Hepatocyte (in vitro differentiated cells): ENCODE measurements at regions not wholly inside any gene's neighbourhood (a gene's known extent, or its start where the extent isn't known, plus 50 kb on each side); places are given as distances from the start of the nearest gene placed in this dataset.

ENCODE experiments used
- DNase-seq: peaks from one replicate; pipeline ENCODE4 v3.0.0-alpha.2; 2016; ENCODE audit warnings: low spot score
- H2AFZ ChIP-seq: fragments of 200-600 bp; sonication (generic); 2 replicates; pipeline ENCODE4 v1.6.0; 2016; ENCODE audit warnings: antibody characterized with exemption, mild to moderate bottlenecking
- H3K27ac ChIP-seq: fragments of 200-600 bp; sonication (generic); 2 replicates; pipeline ENCODE4 v1.5.1; 2016; ENCODE audit warnings: mild to moderate bottlenecking
- H3K27me3 ChIP-seq: fragments of 200-600 bp; sonication (generic); 2 replicates; pipeline ENCODE4 v1.6.1; 2016
- H3K36me3 ChIP-seq: fragments of 200-600 bp; sonication (generic); replicated peaks from 2 replicates; pipeline ENCODE4 v1.5.1; 2016; ENCODE audit warnings: low read depth; ENCODE audit not compliant: insufficient read depth
- H3K4me1 ChIP-seq: fragments of 200-600 bp; sonication (generic); 2 replicates; pipeline ENCODE4 v1.5.1; 2016; ENCODE audit warnings: mild to moderate bottlenecking, moderate library complexity; ENCODE audit not compliant: insufficient read depth
- H3K4me2 ChIP-seq: fragments of 200-600 bp; sonication (generic); 2 replicates; pipeline ENCODE4 v1.6.0; 2016
- H3K4me3 ChIP-seq: fragments of 200-600 bp; sonication (generic); 2 replicates; pipeline ENCODE4 v1.5.1; 2016; ENCODE audit warnings: mild to moderate bottlenecking
- H3K79me2 ChIP-seq: fragments of 200-600 bp; sonication (generic); 2 replicates; pipeline ENCODE4 v1.6.0; 2017; ENCODE audit warnings: mild to moderate bottlenecking
- H3K9me2 ChIP-seq: fragments of 200-600 bp; sonication (generic); replicated peaks from 2 replicates; pipeline ENCODE4 v1.6.0; 2017; ENCODE audit warnings: mild to moderate bottlenecking; ENCODE audit not compliant: insufficient read depth
- H3K9me3 ChIP-seq: fragments of 200-600 bp; sonication (generic); 2 replicates; pipeline ENCODE4 v1.5.1; 2016; ENCODE audit warnings: low read depth, mild to moderate bottlenecking
- H4K20me1 ChIP-seq: fragments of 200-600 bp; sonication (generic); 2 replicates; pipeline ENCODE4 v1.6.0; 2016; ENCODE audit warnings: mild to moderate bottlenecking; ENCODE audit not compliant: insufficient read depth, poor library complexity, severe bottlenecking
- CTCF ChIP-seq: fragments of 200-600 bp; sonication (generic); IDR thresholded peaks from 2 replicates; pipeline ENCODE4 v1.5.1; 2016; ENCODE audit warnings: antibody characterized with exemption, mild to moderate bottlenecking; ENCODE audit not compliant: poor library complexity
- EZH2 ChIP-seq: fragments of 200-600 bp; sonication (generic); IDR thresholded peaks from 2 replicates; pipeline ENCODE4 v1.6.1; 2016; ENCODE audit warnings: antibody characterized with exemption, mild to moderate bottlenecking, borderline replicate concordance
- EZH2phosphoT487 ChIP-seq: fragments of 200-600 bp; sonication (generic); IDR thresholded peaks from one replicate; pipeline ENCODE4 v1.6.1; 2018; ENCODE audit warnings: antibody characterized with exemption, mild to moderate bottlenecking, low read depth, moderate library complexity; ENCODE audit not compliant: unreplicated experiment, severe bottlenecking
- WGBS: methylation state at CpG from one replicate; pipeline ENCODE4 v1.1.6; 2016; ENCODE audit warnings: low lambda C conversion rate; ENCODE audit errors: missing lambda C conversion rate; 5-methylcytosine and 5-hydroxymethylcytosine counted together

- no peak overlapping the region for H2AFZ ChIP-seq
- H3K27me3 ChIP-seq: no peaks in the 10 kb centered on the region
- no peaks in the 10 kb centered on the region for H3K9me2 ChIP-seq
- H4K20me1 ChIP-seq: no peaks in the 10 kb centered on the region
- H3K27ac ChIP-seq: no peak overlapping the region
- DNase-seq: no peak
- no peaks in the 10 kb centered on the region for H3K36me3 ChIP-seq
- no peaks in the 10 kb centered on the region for H3K4me1 ChIP-seq
- H3K79me2 ChIP-seq: no peaks in the 10 kb centered on the region
- H3K9me3 ChIP-seq: no peaks in the 10 kb centered on the region
- H3K4me3 ChIP-seq: no peak overlapping the region
- H3K4me2 ChIP-seq: no peak overlapping the region
- no peak for TF ChIP-seq EZH2
- TF ChIP-seq EZH2phosphoT487: no peak
- no peak for TF ChIP-seq CTCF
- WGBS: 67% methylated on average over 2 of the region's 2 CpGs
Measured at GRCh38 chr3:82355228-82355627, 593.8 kb upstream of the GBE1 start.

DNA sequence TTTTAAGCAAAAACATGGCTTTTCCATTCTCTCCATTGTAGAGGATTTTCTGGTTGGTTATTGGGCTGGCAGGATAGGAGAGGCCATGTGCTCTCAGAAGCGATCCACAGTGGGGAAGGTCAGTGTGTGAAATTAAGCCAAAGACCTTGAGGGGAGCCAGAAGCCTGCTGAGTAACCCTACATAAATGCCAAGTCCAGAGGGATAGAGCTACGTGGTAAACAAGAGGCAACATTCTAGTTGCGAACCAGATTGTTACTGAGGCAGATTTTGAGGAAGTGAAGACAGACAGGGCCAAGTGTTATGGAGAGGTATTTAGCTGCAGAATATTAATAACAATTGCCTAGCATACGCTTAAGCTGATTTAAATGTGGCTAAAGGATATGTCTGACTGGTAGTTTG is 592.8 kb upstream of the GBE1 start:
- no peak overlapping the region for H2AFZ ChIP-seq
- DNase-seq: no peak
- no peaks in the 10 kb centered on the region for H3K4me1 ChIP-seq
- H3K79me2 ChIP-seq: no peaks in the 10 kb centered on the region
- no peak overlapping the region for H3K4me3 ChIP-seq
- no peaks in the 10 kb centered on the region for H4K20me1 ChIP-seq
- no peaks in the 10 kb centered on the region for H3K27me3 ChIP-seq
- H3K9me3 ChIP-seq: no peaks in the 10 kb centered on the region
- no peak overlapping the region for H3K27ac ChIP-seq
- no peak for TF ChIP-seq CTCF
- TF ChIP-seq EZH2phosphoT487: no peak
- no peak for TF ChIP-seq EZH2
- no peaks in the 10 kb centered on the region for H3K36me3 ChIP-seq
- H3K4me2 ChIP-seq: no peak overlapping the region
- 76% methylated on average over 4 of the region's 4 CpGs for WGBS
- H3K9me2 ChIP-seq: no peaks in the 10 kb centered on the region

- 79% methylated on average over 6 of the region's 6 CpGs for WGBS
- no peaks in the 10 kb centered on the region for H4K20me1 ChIP-seq
- H2AFZ ChIP-seq: no peak overlapping the region
- no peaks in the 10 kb centered on the region for H3K4me1 ChIP-seq
- H3K9me2 ChIP-seq: no peaks in the 10 kb centered on the region
- no peak overlapping the region for H3K4me3 ChIP-seq
- TF ChIP-seq EZH2phosphoT487 (no peak), EZH2 (no peak), CTCF (no peak)
- H3K36me3 ChIP-seq: no peaks in the 10 kb centered on the region
- no peak overlapping the region for H3K27ac ChIP-seq
- DNase-seq: no peak
- H3K27me3 ChIP-seq: no peaks in the 10 kb centered on the region
- H3K79me2 ChIP-seq: no peaks in the 10 kb centered on the region
- no peak overlapping the region for H3K4me2 ChIP-seq
- no peaks in the 10 kb centered on the region for H3K9me3 ChIP-seq
Measured at GRCh38 chr3:82353306-82354171, 592.1 kb upstream of the GBE1 start.
